ENCODE measurements at regions not wholly inside any gene's neighbourhood (a gene's known extent, or its start where the extent isn't known, plus 50 kb on each side); places are given as distances from the start of the nearest gene placed in this dataset.

DNA sequence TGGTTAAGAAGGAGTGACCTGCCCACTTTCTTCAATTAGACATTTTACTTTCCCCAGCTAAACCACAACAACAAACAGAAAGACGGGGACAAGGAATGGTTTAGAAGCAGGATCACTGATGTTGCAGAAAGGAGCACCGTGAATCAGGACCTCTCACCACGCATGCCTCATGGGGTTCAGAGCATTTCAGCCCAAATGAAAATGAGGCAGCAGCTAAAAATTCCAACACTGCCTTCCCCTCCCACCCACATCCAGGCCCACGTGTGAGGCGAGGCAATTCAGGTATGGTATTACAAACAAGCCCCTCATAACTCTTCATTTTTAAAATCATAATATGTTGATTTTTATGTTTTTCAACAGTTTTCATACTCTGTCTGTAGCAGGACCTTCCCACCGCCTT, 194.1 kb upstream of the ARID1B start:
- TF ChIP-seq, protein P1, sequence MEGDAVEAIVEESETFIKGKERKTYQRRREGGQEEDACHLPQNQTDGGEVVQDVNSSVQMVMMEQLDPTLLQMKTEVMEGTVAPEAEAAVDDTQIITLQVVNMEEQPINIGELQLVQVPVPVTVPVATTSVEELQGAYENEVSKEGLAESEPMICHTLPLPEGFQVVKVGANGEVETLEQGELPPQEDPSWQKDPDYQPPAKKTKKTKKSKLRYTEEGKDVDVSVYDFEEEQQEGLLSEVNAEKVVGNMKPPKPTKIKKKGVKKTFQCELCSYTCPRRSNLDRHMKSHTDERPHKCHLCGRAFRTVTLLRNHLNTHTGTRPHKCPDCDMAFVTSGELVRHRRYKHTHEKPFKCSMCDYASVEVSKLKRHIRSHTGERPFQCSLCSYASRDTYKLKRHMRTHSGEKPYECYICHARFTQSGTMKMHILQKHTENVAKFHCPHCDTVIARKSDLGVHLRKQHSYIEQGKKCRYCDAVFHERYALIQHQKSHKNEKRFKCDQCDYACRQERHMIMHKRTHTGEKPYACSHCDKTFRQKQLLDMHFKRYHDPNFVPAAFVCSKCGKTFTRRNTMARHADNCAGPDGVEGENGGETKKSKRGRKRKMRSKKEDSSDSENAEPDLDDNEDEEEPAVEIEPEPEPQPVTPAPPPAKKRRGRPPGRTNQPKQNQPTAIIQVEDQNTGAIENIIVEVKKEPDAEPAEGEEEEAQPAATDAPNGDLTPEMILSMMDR (conservative IDR thresholded peaks at IDR 0.05 in 1 of 2, IDR thresholded peaks at IDR 0.05 in 1 of 2; ENCODE audit: extremely low read depth in 1 of 2, insufficient read depth in 1 of 2, low read depth in 1 of 2, low read length in 2 of 2), result no peak
- TF ChIP-seq EZH2 (IDR thresholded peaks at IDR 0.05; ENCODE audit: borderline replicate concordance, low read length), result no peak

Measured in mammary epithelial cell (primary cell).